Globus pallidus (tissue), 1 donor: ENCODE measurements at regions not wholly inside any gene's neighbourhood (a gene's known extent, or its start where the extent isn't known, plus 50 kb on each side); places are given as distances from the start of the nearest gene placed in this dataset.
"Not testable (repeated sequence)": the region's sequence is repeated elsewhere in the genome, so short reads cannot be mapped to it uniquely, and the experiment has no call there.

Experiments
- DNase-seq: peaks from one replicate; pipeline ENCODE4 v3.0.0-alpha.2; 2015; ENCODE audit warnings: low spot score

DNA sequence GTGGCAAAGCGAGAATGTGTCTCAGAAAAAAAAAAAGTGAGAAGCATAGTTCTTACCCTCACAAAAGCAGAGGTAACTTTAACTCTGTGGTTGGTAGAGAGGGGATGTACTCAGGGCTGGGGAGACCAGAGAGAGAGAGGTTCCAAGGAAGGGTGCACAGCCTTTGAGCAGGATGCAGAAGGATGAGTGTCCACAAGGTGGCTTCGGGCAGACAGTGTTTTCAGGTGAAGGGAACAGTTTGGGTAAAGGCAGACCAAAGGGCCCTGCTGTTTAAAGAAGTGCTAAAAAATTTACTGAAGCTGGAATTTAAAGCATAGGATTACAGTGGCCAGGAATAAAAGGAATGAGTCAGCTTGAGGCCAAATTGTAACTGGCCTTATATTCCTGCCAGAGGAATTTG lies 2240.6 kb downstream of the EPHA3 start:
- not testable (repeated sequence) for DNase-seq

DNA sequence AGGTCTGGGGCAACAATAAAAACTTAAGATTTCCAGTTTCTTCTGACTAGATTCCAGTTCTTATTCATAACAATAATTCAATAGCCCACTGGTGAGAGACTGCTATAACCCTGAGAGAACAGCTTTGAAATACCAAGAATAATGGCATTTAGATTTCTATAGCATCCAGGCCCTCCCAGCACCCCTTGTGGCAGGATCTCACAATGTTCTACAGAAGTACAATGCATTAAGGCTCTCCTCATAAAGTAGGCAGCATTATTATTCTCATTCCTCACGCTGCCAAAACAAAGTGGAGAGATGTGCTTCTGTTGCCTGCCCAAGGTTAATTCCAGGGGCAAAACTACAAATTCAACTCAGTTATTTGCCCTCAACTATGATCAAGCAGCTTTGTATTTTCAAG lies 2241.7 kb downstream of the EPHA3 start:
- DNase-seq, result not testable (repeated sequence)

DNA sequence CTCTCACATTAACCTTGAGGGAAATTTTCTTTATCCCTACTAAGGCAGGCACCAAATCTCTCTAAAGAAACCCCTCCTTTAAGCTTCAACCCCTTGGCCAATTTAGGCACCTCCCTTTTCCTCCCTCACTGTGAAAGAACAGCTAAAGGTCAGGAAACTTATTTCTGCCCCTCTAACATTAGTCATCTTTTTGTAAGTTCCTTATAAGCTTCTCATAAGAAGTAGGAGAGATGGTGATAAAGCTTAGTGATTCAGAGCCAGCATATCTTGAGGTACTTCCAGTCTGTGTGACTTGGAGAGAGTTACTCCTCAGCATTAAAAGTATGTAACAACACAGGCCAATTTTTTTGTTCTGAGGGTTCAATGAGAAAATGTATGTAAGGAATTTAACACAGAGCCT lies 2244.7 kb downstream of the EPHA3 start:
- DNase-seq, result not testable (repeated sequence)

DNA sequence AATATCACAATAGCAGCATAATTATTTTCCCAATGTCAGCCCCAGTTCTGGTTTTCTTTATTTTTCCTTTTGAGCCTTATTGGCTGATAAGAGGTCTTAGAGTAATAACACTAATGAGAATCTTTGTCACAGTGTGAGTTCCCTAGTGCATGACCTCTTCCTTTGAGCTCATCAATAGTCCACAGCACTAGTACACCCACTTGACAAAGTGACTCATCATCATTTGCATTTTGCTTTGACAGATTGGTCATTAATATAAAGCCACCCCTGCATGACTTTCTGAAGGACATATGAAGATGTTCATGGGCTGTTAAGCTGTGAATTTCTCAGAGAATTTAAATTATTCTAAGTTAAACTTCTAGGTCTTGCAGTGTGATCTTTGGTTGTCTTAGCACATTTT lies 2251.9 kb downstream of the EPHA3 start:
- DNase-seq, result not testable (repeated sequence)

DNA sequence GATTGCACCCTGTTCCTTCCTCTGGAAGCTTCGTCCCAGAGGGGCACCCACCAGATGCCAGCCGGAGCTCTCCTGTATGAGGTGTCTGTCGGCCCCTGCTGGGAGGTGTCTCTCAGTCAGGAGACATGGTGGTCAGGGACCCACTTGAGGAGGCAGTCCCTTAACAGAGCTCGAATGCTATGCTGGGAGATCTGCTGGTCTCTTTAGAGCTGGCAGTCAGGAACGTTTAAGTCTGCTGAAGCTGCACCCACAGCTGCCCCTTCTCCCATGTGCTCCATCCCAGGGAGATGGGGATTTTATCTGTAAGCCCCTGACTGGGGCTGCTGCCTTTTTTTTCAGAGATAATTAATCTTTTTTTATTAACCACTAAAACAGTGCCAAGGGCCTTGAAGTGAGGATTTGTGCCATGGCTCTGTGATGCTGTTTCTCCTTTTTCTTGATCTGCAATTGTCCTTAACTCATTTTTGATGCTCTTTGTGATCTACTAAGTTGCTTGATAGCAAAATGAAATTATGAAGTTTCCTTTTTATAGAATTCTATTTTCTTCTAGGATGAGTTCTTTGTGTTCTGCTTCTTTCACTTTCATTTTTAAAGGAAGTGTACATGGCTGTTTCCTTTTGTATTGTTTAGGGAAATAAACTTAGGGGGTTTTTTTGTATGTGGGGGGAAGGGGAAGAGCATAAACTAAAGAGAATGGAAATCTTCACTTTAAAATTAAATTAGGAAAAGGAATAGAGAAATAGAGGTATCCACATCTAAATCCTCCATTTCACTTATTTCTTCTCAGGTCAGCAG lies 2275.9 kb downstream of the EPHA3 start:
- DNase-seq, result not testable (repeated sequence)

DNA sequence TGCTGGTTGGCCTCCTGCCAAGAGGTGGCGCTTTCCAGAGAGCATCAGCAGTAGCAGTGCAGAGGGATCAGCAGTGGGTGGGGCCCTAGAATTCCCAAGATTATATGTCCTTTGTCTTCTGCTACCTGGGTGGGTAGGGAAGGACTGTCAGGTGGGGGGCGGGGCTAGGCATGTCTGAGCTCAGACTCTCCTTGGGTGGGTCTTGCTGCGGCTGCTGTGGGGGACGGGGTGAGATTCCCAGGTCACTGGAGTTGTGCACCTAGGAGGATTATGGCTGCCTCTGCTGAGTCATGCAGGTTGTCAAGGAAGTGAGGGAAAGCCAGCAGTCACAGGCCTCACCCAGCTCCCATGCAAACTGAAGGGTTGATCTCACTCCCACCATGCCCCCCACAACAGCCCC lies 2296.5 kb downstream of the EPHA3 start:
- DNase-seq, result not testable (repeated sequence)

DNA sequence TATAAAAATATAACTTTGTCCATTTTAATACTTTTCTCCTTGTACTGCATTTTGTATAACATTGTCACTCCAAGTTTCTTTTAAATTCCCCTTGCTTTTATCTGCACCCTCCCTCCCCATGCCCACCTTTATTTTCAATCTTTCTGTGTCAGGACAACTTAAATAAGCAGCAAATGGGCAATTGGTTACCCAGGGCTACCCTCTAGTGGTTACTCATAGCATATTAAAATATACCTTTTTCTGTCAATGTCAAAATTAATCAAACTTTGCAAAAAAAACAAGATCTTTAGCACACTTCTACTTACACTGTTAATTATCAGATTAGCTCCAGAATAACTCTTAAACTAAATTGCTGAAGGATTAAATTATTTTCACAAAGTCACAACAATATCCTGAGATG lies 2334.6 kb downstream of the EPHA3 start:
- DNase-seq, result not testable (repeated sequence)

DNA sequence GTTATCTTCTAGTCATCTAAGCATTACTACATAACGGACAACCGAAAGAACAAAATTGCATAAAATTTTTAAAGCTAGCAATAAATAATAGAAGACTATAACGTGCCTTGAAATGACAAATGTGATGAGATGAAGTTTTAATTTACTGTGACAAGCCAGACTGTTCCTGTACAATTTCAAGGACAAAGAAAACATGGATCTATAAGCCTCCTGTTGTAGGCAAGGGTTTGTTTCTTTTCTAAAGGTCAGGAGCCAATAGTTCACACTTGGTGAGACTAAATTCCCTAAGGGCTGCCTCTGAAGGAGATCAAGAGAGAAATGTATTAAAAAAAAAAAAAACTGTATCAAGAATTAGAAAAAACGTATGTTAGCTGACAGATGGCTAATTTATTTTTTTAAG lies 2335.1 kb downstream of the EPHA3 start:
- DNase-seq, result not testable (repeated sequence)

DNA sequence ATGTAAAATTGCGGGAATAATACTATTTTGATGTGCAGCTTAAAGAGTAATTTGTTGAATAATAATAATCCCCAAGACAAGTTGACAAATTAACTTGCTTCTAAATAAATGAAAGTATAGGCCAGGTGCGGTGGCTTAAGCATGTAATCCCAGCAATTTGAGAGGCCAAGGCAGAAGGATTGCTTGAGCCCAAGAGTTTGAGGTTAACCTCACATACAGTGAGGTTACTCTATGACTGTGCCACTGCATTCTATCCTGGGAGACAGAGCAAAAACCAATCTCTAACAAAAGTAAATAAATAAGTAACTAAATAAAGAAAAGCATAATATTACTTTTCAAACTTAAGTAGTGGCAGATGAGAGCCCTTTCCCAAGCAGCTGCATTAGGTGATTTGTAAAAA lies 2341.0 kb downstream of the EPHA3 start:
- DNase-seq, result not testable (repeated sequence)

DNA sequence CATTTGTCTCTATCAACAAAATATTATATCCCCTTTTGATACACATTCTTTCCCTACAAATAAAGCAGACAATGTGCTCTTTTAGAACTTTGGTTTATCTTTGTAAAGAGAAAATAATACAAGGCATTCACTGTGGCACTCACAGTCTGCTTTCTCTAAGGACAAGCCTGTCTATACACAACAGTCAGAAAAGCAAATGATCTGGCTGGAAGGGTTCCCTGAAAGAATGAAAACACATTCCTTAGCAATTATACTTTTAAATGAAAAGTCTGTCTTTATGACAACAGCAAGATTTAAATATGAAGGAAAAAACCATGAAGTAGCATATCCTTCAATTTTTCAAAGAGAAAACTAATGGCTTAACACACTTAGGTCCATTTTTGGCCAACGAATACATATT lies 2359.1 kb downstream of the EPHA3 start:
- DNase-seq, result peak; percentile 7

DNA sequence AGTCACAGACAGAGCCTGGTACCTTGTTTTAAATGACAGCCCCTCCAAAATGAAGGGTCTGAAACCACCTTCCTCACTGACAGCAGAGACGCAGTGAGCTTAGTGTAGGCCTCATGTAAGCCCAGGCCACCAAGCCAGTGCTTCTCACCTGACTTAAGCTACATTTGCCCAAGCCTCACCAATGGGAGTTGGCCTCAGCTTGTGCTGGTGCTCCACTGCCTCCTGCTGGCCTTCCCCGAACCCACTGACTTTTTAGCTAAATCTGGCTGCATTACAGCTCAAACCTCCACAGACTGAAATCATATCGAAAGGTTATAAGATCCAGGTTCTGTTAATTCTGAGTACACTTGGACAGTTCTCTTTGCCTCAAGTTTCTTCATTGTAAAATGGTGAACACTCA lies 2361.8 kb downstream of the EPHA3 start:
- DNase-seq, result not testable (repeated sequence)

DNA sequence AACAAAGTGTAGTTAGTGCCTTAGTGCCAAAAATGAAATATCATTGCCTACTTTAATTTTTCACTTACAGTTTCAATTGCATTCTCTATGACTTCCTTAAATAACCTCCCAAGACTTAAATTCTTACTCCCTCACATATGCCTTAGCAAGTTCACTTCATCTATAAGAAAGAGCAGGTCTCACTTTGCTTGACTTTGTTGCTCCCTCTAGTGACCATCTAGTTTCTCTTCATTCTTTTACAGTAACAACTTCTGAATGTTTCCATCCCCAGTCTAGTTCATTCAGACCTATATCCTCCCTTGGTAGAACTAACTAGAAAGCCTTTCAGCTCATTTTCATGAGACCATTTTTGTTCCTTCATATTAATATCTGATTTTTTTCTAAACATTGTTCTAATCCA lies 2377.6 kb downstream of the EPHA3 start:
- peak; percentile 5 for DNase-seq

DNA sequence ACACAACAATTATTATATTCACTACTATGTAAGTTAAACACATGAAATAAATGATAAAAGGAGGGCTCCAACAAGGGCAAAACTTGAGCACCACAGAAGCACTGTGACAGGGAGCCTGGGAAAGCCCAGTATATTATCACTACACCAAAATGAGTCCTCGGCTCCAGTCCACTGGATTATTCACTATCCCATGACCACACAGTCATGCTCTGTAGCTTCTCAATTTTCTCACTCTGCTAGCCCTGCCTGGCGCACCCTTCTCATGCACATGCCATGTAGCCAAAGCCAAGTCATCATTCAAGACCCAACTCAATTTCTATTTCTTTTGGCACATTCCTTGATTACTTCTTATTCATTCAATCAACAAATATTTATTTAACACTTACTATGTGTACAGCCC lies 2378.5 kb downstream of the EPHA3 start:
- not testable (repeated sequence) for DNase-seq

DNA sequence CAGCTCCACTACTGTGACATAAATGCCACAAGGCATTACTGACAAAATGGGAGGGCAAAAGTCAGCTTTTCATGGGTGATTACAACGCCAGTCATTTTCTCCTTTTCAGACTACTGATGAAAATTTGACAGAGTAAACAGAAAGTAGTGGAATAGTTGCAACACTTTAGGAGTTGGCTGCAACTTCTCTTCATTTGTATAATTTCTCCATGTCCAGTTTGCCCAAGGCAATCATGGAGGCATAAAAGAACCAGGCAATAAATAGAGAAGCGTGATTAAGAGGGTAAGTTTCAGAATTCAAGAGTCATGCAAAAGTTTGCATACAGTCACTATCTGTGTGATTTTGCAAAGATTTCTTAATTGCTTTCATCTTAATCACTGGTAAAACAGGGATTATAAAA lies 2390.3 kb downstream of the EPHA3 start:
- DNase-seq, result not testable (repeated sequence)

DNA sequence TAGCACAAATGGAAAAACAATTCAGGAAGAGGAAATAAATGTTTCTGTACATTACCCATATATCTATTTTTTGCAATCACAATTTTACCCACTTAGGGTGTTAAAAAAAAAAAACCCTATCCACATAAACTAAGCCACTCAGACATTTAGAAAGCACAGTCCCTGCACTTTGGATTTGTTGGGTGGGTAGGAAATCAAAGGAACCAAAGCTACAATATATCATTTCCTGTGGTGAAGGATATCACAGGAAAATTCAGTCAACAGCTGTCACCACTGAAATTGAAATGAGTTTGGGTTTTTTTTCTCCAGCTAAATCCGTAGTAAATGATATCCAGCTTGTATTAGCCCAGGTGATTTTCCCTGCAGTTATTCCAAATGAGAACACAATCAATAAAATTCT lies 2392.4 kb downstream of the EPHA3 start:
- DNase-seq, result not testable (repeated sequence)

DNA sequence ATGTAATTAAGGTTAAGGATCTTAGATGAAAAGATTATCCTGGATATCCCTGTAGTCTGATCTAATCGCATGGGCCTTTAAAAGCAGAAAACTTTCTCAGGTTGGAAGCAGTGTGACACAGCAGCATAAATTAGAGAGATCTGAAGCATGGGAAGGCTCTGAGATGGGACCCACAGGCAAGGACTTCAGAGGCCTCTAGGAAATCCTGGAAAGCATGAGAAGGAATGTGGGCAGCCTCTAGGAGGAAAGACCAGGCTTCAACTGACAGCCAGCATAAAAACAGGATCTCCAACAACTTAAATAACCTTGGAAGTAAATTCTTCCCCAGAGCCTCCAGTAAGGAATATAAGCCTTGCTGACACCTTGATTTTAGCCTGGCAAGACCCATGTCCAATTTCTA lies 2397.5 kb downstream of the EPHA3 start:
- not testable (repeated sequence) for DNase-seq
